Colonic mucosa (tissue), 4 donors: ENCODE measurements at regions not wholly inside any gene's neighbourhood (a gene's known extent, or its start where the extent isn't known, plus 50 kb on each side); places are given as distances from the start of the nearest gene placed in this dataset.

Experiments
- DNase-seq: peaks from one replicate; pipeline ENCODE4 v3.0.0-alpha.2; 2020
- H3K27ac ChIP-seq: fragments of 200-600 bp; one replicate; pipeline ENCODE4 v1.8.0; 2021
- H3K27me3 ChIP-seq: fragments of 200-600 bp; one replicate; pipeline ENCODE4 v1.8.0; 2021
- H3K36me3 ChIP-seq: fragments of 200-600 bp; one replicate; pipeline ENCODE4 v1.8.0; 2021
- H3K4me1 ChIP-seq: fragments of 200-600 bp; one replicate; pipeline ENCODE4 v1.8.0; 2021; ENCODE audit warnings: mild to moderate bottlenecking
- H3K4me3 ChIP-seq: fragments of 200-600 bp; one replicate; pipeline ENCODE4 v1.8.0; 2021
- H3K9ac ChIP-seq, 2 donors: one replicate each; pipeline ENCODE4 v1.7.0; 2013; ENCODE audit warnings: control low read depth in 2 of 2, low read depth in 2 of 2, low read length in 2 of 2
- H3K9me3 ChIP-seq: fragments of 200-600 bp; one replicate; pipeline ENCODE4 v1.8.0; 2021
- intact Hi-C: fragments of 100-400 bp; cut with DNase I; formaldehyde crosslinking; loops from one replicate; pipeline ENCODE4 v1.14.1; 2022
- TF ChIP-seq, protein P1 (sequence below): fragments of 200-600 bp; IDR thresholded peaks from one replicate; pipeline ENCODE4 v1.8.0; 2022; ENCODE audit warnings: antibody characterized with exemption, mild to moderate bottlenecking
- donor health status: healthy.
- donor health status: DM: no; HTN: no; CAD: no.
- donor health status: DM: no; HTN: no; CAD: no.

DNA sequence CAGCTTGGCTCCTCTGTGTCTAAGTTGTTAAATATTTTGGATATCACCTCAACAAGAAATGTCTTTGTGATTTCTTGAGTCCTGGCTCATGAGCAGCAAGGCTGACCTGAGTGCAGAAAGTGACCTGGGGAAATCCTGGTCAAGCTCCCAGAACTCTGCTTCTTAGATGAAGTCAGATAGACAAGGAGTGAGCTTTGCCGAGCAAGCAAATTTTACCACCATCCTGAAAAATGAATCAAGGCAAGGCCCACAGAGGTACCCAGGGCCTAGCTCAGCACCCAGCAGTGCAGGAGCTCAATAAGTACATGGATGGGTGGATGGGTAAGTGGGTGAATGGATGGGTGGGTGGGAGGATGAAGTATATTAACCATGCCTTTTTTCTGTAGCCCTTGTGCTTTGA lies 291.8 kb downstream of the UACA start:
- DNase-seq: no peak
- Histone ChIP-seq H3K4me3 (no peak overlapping the region), H3K27ac (no peak overlapping the region), H3K4me1 (no peaks in the 10 kb centered on the region), H3K27me3 (no peaks in the 10 kb centered on the region), H3K9ac (no peak overlapping the region), H3K36me3 (no peaks in the 10 kb centered on the region), H3K9me3 (no peaks in the 10 kb centered on the region)
- intact Hi-C loops: no loop called here
- TF ChIP-seq, protein P1, sequence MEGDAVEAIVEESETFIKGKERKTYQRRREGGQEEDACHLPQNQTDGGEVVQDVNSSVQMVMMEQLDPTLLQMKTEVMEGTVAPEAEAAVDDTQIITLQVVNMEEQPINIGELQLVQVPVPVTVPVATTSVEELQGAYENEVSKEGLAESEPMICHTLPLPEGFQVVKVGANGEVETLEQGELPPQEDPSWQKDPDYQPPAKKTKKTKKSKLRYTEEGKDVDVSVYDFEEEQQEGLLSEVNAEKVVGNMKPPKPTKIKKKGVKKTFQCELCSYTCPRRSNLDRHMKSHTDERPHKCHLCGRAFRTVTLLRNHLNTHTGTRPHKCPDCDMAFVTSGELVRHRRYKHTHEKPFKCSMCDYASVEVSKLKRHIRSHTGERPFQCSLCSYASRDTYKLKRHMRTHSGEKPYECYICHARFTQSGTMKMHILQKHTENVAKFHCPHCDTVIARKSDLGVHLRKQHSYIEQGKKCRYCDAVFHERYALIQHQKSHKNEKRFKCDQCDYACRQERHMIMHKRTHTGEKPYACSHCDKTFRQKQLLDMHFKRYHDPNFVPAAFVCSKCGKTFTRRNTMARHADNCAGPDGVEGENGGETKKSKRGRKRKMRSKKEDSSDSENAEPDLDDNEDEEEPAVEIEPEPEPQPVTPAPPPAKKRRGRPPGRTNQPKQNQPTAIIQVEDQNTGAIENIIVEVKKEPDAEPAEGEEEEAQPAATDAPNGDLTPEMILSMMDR: no peak

DNA sequence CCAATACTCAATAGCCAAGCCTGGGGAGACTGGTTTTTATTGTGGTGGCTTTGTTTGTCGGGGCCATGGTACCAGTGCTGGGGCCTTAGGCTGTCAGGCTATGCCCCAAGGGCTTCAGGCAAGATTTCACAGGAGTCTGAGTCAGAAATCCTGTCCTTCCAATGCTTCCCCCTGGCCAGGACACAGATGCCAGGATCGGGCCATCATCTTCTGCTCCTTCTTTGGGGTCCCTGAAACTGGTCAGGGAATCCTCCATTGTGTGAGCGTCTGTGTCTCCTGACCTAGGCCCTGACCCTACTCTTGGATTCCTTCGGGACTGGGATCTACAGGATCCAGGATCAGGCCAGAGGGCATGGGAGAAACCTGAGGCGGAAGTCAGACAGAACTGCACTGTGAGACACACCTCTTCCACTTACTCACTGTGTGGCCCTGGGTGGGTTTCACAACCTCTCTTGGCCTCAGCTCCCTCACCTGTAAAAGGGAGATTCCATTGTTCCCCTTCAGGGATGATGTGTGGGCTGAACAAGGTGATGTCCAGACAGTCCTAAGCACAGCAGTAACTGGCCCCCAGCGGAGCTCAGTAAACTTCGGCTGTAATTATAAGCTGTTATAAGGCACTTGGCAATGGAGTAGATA lies 292.7 kb downstream of the UACA start:
- no peaks in the 10 kb centered on the region for H3K4me1 ChIP-seq
- TF ChIP-seq, protein P1: no peak
- intact Hi-C loops: no loop called here
- no peak overlapping the region for H3K27ac ChIP-seq
- H3K4me3 ChIP-seq: no peak overlapping the region
- no peak for DNase-seq
- no peaks in the 10 kb centered on the region for H3K36me3 ChIP-seq
- H3K9me3 ChIP-seq: no peaks in the 10 kb centered on the region
- no peak overlapping the region for H3K9ac ChIP-seq
- H3K27me3 ChIP-seq: no peaks in the 10 kb centered on the region

DNA sequence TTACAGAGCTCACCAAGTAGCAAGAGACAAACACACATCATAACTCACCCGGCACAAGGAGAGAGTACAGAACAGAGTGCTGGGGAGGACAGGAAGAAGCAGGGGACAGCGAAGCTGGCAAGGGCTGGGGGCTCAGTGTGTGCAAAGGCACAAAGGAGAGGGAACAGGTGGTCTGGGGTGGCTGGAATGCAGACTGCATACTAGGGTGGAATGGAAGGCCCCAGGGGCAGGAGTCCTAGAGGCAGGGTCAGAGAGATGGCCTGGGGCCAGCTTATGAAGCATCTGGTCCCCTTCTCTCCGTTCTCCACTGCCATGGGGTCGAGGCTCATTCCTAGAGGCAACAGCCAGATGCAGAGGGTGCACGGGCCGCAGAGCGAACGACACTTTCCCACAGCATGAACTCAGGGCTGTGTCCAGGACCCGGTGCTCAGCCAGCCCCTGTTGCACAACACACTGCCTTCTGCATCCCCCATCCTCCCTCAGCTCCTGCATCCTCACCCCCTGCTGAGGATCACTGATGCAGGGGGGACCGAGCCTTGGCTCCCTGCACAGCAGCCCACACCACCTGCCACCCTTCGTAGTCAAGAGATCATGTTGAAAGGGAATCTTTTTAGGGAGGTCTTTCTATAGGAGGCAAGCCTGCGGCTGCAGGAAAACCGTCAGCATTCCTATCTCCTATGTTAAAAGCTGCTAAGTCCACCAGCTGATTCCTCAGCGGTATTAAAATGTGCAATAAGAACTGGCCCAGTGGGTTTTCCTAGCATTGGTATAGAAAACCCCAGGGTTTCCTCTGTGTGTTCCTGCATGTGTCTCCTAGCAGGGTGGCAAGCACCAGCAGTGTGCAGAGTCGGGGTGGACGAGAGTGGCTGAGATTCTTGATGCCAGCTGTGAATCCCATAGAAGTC lies 293.5 kb downstream of the UACA start:
- Histone ChIP-seq H3K27ac (no peak overlapping the region), H3K4me3 (no peak overlapping the region), H3K36me3 (no peaks in the 10 kb centered on the region), H3K27me3 (no peaks in the 10 kb centered on the region), H3K9me3 (no peaks in the 10 kb centered on the region), H3K9ac (no peak overlapping the region), H3K4me1 (no peaks in the 10 kb centered on the region)
- intact Hi-C loops: loop anchor here (5.0 kb wide), 2 partner anchors 738 to 993 kb away; no protein-coding TSS in a partner anchor
- TF ChIP-seq, protein P1: no peak
- DNase-seq: no peak

DNA sequence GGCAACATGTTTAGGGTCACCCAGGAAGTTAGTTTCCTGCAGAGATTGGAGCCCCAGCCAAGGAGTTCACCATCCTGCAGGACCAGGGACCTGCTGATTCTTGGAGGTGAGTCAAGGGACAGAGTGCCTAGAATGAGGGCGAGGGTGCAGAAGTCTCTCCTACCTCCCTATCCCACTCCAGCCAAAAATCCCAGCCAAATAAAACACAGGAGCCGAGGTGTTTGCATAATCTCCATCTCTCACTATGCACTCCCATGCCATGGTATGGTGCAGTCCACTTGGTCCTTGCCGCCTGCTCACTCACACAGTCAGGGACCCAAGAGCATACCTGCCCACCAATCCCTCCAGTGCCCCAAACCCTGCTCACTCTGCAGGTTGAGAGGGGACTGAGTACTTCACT lies 294.2 kb downstream of the UACA start:
- intact Hi-C loops: loop anchor here (5.0 kb wide), 2 partner anchors 737 to 992 kb away; no protein-coding TSS in a partner anchor

DNA sequence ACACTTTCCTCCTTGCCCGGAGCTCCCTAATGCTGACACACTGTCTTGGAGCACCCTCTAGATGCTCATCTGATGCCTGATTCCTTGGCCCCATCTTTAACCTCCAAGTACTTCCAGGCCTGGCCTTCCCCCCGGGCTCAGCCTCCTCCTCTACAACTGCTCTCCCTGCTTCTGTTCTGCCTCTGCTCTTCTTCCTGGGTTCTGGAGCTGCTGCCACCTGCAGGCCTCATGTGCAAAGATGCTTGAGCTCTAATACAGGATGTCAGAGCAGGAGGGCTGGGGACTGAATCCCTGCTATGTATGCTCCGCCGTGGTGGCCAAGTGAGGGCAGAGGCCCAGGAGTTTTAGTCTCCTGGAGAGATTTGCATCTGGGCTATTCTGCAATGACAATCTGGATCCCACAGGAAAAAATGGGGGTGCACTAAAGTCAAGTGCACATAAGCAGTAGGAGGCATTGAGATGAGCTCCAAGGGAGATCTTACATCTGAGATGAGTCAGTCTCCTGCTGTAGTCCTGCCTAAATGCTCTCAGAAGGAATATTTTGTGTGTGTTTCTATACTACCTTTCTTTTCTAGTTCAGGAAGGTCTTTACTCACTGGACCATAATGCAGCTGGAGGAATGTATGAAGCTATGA lies 296.3 kb downstream of the UACA start:
- H3K27me3 ChIP-seq: no peaks in the 10 kb centered on the region
- no peak overlapping the region for H3K4me3 ChIP-seq
- no peak overlapping the region for H3K9ac ChIP-seq
- peak; percentile 52 for DNase-seq
- H3K27ac ChIP-seq: no peak overlapping the region
- intact Hi-C loops: loop anchor here (5.0 kb wide), 2 partner anchors 735 to 990 kb away; no protein-coding TSS in a partner anchor
- no peaks in the 10 kb centered on the region for H3K9me3 ChIP-seq
- no peaks in the 10 kb centered on the region for H3K4me1 ChIP-seq
- H3K36me3 ChIP-seq: no peaks in the 10 kb centered on the region
- TF ChIP-seq, protein P1: peak; percentile 56

More for the DNA sequence above, 294.2 kb downstream of the UACA start:
- H3K36me3 ChIP-seq: no peaks in the 10 kb centered on the region
- no peak overlapping the region for H3K27ac ChIP-seq
- H3K27me3 ChIP-seq: no peaks in the 10 kb centered on the region
- no peak overlapping the region for H3K9ac ChIP-seq
- H3K9me3 ChIP-seq: no peaks in the 10 kb centered on the region
- DNase-seq: no peak
- TF ChIP-seq, protein P1: no peak
- no peaks in the 10 kb centered on the region for H3K4me1 ChIP-seq
- no peak overlapping the region for H3K4me3 ChIP-seq
